ENCODE measurements at regions not wholly inside any gene's neighbourhood (a gene's known extent, or its start where the extent isn't known, plus 50 kb on each side); places are given as distances from the start of the nearest gene placed in this dataset.

DNA sequence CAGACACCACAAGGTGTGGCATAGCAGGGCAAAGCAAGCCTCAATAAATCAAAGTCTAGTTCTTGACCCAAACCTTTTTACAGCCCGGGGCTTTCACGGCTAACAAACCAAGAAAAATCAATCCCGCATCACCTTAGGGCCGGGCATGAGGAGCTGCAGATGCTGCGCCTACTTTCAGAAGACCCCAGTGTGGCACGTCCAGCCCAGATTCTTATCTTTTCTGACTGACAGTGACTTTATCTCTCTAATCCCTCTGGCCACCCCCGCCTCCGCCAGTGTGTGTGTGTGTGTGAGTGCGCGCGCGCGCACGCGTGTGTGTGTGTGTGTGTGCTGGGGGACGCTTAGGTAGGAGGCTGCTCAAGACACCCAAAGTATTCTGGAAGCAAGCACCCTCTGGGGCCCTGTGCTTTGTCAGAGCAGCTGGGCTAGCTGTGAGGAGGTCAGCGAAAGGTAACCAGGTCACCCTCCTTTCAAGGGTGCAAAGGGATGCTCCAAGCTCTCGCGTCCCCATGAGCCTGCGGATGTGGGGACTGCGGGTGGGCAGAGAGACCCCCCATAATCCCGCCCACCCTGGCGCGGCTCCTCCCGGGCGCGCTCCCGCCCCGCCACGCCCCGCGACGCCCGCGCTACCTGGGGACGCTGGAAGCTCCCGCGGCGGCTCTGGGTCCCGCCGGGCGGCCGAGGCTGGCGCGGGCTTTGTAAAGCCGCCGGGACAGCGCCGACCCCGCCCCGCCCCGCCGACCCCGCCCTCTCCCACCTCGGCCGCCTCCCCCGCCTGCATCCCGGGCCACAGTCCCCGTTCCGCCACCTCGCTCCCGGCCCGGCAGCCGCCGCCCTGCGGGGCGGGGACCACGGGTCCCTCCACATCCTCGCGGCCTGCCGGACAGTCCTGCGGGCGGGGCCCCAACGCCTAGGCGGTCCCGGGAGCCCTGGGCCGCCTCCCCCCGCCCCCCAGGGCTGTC lies 57.1 kb upstream of the RHOBTB1 start (continued):
- TF ChIP-seq RBFOX2 (IDR thresholded peaks at IDR 0.05; ENCODE audit: low read depth, low read length) (peak; percentile 38; the same call in 1 of the 2 replicates), NR0B2 (CRISPR knock-in tag; IDR thresholded peaks at IDR 0.05) (0 out of 2 replicates have a peak, but pooled peaks have one; percentile 74), ZNF768 (CRISPR knock-in tag; IDR thresholded peaks at IDR 0.05) (0 out of 2 replicates have a peak, but pooled peaks have one; percentile 16), CTCF (CRISPR knock-in tag; IDR thresholded peaks at IDR 0.05) (no peak), ZFX (CRISPR knock-in tag; IDR thresholded peaks at IDR 0.05; ENCODE audit: low read depth) (0 out of 2 replicates have a peak, but pooled peaks have one; percentile 23), ZNF414 (CRISPR knock-in tag; IDR thresholded peaks at IDR 0.05) (no peak), BRD4 (CRISPR knock-in tag; IDR thresholded peaks at IDR 0.05) (no peak), KAT7 (CRISPR knock-in tag; IDR thresholded peaks at IDR 0.05; ENCODE audit: borderline replicate concordance) (peak; percentile 60; the same call in 1 of the 2 replicates), ZNF501 (CRISPR knock-in tag; IDR thresholded peaks at IDR 0.05) (no peak)
- TF ChIP-seq, protein P1, sequence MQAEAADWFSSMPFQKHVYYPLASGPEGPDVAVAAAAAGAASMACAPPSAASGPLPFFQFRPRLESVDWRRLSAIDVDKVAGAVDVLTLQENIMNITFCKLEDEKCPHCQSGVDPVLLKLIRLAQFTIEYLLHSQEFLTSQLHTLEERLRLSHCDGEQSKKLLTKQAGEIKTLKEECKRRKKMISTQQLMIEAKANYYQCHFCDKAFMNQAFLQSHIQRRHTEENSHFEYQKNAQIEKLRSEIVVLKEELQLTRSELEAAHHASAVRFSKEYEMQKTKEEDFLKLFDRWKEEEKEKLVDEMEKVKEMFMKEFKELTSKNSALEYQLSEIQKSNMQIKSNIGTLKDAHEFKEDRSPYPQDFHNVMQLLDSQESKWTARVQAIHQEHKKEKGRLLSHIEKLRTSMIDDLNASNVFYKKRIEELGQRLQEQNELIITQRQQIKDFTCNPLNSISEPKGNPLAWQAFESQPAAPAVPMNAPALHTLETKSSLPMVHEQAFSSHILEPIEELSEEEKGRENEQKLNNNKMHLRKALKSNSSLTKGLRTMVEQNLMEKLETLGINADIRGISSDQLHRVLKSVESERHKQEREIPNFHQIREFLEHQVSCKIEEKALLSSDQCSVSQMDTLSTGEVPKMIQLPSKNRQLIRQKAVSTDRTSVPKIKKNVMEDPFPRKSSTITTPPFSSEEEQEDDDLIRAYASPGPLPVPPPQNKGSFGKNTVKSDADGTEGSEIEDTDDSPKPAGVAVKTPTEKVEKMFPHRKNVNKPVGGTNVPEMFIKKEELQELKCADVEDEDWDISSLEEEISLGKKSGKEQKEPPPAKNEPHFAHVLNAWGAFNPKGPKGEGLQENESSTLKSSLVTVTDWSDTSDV (CRISPR knock-in tag; IDR thresholded peaks at IDR 0.05), result no peak
- TF ChIP-seq, protein P2, sequence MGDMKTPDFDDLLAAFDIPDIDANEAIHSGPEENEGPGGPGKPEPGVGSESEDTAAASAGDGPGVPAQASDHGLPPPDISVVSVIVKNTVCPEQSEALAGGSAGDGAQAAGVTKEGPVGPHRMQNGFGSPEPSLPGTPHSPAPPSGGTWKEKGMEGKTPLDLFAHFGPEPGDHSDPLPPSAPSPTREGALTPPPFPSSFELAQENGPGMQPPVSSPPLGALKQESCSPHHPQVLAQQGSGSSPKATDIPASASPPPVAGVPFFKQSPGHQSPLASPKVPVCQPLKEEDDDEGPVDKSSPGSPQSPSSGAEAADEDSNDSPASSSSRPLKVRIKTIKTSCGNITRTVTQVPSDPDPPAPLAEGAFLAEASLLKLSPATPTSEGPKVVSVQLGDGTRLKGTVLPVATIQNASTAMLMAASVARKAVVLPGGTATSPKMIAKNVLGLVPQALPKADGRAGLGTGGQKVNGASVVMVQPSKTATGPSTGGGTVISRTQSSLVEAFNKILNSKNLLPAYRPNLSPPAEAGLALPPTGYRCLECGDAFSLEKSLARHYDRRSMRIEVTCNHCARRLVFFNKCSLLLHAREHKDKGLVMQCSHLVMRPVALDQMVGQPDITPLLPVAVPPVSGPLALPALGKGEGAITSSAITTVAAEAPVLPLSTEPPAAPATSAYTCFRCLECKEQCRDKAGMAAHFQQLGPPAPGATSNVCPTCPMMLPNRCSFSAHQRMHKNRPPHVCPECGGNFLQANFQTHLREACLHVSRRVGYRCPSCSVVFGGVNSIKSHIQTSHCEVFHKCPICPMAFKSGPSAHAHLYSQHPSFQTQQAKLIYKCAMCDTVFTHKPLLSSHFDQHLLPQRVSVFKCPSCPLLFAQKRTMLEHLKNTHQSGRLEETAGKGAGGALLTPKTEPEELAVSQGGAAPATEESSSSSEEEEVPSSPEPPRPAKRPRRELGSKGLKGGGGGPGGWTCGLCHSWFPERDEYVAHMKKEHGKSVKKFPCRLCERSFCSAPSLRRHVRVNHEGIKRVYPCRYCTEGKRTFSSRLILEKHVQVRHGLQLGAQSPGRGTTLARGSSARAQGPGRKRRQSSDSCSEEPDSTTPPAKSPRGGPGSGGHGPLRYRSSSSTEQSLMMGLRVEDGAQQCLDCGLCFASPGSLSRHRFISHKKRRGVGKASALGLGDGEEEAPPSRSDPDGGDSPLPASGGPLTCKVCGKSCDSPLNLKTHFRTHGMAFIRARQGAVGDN (CRISPR knock-in tag; IDR thresholded peaks at IDR 0.05), result peak; percentile 66
- TF ChIP-seq, protein P3, sequence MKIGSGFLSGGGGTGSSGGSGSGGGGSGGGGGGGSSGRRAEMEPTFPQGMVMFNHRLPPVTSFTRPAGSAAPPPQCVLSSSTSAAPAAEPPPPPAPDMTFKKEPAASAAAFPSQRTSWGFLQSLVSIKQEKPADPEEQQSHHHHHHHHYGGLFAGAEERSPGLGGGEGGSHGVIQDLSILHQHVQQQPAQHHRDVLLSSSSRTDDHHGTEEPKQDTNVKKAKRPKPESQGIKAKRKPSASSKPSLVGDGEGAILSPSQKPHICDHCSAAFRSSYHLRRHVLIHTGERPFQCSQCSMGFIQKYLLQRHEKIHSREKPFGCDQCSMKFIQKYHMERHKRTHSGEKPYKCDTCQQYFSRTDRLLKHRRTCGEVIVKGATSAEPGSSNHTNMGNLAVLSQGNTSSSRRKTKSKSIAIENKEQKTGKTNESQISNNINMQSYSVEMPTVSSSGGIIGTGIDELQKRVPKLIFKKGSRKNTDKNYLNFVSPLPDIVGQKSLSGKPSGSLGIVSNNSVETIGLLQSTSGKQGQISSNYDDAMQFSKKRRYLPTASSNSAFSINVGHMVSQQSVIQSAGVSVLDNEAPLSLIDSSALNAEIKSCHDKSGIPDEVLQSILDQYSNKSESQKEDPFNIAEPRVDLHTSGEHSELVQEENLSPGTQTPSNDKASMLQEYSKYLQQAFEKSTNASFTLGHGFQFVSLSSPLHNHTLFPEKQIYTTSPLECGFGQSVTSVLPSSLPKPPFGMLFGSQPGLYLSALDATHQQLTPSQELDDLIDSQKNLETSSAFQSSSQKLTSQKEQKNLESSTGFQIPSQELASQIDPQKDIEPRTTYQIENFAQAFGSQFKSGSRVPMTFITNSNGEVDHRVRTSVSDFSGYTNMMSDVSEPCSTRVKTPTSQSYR (CRISPR knock-in tag; IDR thresholded peaks at IDR 0.05; ENCODE audit: borderline replicate concordance), result 0 out of 2 replicates have a peak, but pooled peaks have one; percentile 29
